AG20443 (cell line): ENCODE measurements at regions not wholly inside any gene's neighbourhood (a gene's known extent, or its start where the extent isn't known, plus 50 kb on each side); places are given as distances from the start of the nearest gene placed in this dataset.
A peak's percentile ranks its signal among the peaks of the same experiment; 100 is the strongest.

ENCODE experiments used
- DNase-seq: peaks from one replicate; pipeline ENCODE4 v3.0.0; 2012; ENCODE audit warnings: low spot score, mixed read lengths

DNA sequence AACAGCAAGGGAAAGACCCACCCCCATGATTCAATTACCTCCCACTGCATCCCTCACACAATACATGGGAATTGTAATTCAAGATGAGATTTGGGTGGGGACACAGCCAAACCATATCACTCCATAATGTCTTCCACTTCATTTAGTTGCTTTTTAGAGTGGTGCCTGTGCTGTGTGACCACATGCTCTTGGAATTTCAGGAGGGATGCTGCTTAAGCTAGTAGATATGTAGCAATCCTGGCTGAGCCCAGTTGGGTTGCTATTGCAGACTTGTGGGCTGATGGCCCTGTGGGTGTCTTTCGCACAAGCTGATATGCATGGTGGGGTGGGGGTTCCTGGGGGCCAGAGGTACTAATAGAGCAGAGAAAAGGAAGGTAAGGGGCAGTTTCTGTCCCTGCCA is 160.4 kb upstream of the SYT6 start:
- DNase-seq: peak; percentile 48

DNA sequence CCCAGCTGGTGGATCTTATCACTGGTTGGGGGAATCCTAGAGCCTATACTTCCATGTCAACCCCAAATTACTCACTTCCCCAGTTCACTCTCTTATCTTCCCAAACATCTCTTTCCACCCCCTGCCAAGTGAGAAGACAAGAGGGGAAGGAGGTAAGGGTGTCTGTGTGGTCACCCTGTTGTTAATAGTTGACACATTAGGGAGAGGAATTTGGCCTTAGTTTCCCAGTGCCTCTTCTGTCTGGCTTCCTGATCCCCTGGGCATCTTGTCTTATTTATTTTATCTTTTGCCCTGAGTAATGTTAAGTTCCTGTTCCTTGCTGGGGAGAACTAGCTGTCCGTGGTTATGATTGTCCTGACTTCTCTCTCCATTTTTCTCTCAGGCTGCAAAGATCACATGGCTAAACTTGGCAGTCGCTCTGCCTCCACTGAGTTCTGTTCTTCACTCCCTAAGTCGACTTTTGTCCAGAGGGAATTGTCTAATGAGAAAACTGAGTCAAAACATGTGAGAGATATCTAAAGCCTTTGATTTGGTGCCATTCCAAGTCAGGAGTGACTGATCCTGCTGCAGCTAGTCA is 157.1 kb upstream of the SYT6 start:
- DNase-seq: peak; percentile 67

DNA sequence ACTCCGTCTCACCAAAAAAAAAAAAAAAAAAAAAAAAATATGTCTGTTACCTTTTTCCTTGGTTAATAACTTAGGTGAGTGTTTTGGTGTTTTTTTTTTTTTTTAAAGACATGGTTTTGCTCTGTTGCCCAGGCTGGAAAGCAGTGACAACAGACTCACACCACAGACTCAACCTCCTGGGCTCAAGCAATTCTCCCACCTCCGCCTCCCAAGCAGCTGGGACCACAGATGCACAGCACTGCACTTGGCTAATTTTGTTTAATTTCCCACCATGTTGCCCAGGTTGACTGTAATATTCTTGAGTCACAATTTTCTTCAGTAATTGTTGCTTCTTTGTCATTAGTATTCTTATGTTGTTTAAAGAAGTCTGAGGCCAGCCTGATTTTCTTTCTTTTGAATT is 149.2 kb upstream of the SYT6 start:
- no peak for DNase-seq

DNA sequence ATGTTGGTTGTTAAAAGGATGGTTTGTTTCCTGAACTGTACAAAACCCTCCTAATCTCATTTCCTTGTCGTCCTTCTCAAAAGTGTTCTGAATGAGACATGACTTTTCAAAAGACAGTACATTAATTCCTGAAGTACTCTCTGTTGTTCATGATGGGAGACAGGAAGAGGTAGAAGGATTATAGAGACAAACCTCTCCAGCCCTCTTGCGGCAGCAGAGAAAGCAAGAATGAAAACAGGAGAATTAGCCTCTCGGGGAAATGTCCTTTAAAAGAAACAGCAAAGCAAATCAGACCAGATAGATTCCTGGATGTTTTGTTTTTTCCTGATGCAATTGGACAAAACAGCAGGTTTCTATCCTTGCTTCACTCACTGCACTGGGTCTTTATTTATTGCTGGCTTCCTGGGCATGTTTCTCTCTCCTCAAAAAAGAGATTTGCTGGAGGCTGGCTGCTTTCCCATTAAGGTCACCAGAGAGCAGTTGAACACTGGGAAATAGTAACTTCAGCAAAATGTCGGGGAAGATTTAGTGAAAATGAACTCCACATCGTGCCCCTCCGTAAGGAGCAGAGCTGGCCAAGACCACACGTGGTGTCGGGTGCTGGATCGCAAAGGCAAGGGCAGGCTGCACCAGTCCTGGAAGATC is 145.8 kb upstream of the SYT6 start:
- no peak for DNase-seq

DNA sequence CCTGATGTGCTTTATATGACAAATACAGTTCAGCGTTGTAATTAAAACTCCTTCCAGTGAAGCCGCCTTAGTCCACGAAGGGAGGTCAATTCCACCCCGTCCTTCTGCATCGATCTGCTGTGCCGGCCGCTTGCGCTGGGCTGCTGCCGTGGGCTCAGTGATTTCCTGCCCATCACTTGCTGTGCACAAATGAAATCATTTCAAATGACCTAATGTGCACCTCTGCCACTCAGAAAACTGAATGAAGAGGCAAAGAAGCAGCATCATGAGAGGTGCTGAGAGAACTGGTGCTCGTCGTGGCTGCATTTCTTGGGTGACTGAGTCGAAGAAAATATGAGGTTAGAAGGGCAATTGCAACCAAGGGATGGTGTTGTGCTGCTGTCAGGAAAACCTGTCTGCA is 144.3 kb upstream of the SYT6 start:
- no peak for DNase-seq

DNA sequence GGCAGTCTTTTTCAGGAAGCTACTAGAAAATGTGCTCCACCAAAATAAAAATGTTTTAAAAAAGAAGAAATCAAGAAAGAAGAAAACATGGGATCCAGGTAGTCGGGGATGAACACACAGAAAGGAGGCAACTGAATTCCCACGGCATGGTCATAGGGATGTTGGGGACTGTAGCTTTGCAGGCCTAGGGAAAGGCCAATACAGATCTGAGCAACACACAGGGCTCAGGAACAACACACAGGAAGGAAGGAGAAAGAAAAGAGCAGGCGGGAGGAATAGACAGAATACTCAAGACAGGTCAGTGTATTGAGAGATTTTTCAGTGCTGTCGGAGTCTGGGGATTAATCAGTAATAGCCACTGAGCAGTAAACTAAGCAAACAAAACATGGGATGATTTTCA is 142.7 kb upstream of the SYT6 start:
- no peak for DNase-seq

DNA sequence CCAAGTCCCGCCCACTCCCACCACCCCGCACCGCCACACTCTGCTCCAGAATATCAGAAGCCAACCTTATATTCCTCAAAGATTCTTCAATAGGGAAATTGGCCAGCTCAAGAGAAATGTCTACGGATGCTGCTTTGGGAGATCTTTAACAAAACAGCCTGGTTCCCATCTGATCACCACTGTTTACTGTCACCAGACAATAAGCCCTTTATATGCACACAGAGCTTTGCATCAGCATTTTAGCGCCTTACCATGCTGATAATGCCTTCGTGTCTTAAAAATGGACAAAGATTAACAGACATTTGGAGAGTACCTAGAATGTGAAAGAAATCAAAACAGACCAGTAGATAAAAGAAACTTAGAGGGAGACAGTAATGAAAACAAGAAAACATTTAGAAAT is 141.7 kb upstream of the SYT6 start:
- no peak for DNase-seq

DNA sequence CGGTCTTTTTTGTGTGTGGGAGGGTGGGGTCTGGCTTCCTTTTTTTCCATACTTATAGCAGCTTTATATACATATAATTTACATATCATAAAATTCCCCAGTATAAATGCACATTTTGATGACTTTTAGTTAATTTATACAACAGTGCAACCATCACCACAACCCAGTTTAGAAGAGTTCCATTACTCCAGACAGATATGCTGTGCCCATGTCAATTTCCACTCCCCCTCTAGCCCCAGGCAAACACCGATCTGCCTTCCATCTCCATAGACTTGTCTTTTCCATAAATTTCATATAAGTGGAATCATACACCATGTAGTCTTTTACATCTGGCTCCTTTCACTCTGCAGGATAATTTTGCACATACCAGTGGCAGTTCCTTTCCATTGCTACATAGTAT is 139.2 kb upstream of the SYT6 start:
- DNase-seq: no peak

DNA sequence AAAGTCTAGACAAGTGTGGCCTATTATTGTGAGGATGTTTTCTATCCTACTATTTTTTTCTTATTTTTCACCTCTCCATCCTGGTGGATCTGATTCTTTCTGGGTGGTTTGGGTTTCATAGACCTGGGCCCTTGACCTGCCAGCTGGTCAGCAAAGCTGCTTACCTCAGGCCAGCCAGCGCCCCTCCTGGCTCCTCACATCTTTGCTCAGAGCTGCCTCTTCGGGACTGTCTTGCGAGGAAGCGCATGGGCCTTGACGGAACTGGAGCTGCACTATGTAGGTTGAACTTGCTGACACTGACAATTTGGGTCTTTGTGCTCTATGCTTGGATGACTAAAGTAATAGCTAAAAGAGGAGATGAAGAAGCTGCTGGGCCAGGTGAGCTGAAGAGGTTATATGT is 138.5 kb upstream of the SYT6 start:
- no peak for DNase-seq

DNA sequence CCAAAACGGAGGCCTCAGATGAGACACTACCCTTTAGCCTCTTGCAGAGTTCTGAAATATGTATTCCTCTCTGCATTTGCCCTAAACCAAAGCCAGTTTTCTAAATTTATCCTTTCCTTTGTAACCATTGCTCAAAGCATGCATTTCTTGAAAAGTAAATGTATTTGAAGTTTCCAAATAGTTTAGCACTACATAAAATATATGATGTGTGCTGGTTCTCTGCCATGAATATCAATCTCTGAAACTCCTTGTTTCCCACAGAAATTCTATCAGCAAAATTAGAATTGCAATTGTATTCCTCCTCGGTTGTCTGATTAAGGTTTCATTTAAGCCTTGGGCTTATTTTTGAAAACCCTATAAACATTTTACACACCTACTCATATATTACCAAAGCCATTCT is 137.1 kb upstream of the SYT6 start:
- no peak for DNase-seq

DNA sequence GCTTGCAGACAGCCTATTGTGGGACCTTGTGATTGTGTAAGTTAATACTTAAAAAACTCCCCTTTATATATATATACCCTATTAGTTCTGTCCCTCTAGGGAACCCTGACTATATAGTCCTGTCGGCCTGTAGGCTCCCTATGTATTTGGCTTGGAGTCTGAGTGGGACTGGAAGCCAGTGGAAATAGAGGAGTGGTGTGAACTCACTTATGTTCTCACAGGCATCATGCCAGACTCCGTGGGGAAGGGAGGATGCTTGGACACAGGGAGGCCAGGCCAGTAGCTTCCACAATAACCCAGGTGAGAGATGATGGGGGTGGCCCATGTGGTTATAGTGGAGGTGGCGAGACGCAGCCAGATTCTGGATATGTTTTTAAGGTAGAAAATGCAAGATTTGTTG is 136.7 kb upstream of the SYT6 start:
- DNase-seq: no peak

DNA sequence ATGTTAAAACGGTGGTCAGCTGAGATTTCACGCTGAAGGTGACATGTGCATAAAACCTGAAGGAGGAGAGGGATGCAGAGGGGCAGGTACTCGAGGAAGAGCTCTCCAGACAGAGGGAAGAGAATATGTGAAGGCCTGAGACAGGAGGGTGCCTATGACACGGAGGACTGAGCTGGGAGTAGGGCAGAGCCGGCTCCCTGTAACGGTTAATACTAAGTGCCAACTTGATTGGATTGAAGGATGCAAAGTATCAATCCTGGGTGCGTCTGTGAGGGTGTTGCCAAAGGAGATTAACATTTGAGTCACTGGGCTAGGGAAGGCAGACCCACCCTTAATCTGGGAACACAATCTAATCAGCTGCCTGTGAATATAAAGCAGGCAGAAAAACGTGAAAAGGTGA is 136.2 kb upstream of the SYT6 start:
- DNase-seq: no peak

DNA sequence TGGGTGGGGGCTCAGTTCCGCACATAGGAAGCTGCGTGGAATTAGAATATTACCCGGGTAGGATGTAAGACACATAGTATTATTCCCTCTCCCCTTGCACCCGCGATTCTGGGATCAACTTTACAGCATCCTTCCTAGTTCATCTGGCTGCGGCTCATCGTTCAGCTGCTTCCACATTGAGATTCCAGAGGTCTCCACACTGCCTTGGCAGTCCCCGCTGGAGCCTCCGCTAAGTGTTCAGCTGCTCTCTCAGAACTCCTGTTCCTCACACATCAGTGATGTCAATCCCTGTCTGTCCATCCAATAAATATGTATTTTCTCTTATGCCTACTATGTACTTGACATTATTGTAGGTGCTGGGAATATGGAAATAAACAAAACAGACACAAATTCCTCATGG is 135.6 kb upstream of the SYT6 start:
- no peak for DNase-seq

DNA sequence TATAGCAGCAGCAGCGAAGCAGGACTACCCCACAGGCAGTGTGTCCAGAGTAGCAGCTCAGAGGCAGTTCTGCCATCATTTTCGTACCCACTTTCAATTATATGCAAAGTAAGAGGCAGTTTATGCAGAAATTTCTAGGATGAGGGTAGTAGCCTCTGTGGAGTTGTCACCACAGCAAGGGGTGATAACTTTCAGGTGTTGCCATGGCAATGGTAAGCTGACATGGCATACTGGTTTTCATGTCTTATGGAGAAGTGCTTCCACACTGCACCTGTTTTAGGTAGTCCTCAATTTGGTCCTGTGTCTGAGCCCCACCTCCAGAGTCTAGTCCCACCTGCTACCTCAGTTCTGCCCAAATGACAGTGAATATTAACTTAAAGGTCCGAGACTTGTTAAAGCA is 133.3 kb upstream of the SYT6 start:
- DNase-seq: no peak

DNA sequence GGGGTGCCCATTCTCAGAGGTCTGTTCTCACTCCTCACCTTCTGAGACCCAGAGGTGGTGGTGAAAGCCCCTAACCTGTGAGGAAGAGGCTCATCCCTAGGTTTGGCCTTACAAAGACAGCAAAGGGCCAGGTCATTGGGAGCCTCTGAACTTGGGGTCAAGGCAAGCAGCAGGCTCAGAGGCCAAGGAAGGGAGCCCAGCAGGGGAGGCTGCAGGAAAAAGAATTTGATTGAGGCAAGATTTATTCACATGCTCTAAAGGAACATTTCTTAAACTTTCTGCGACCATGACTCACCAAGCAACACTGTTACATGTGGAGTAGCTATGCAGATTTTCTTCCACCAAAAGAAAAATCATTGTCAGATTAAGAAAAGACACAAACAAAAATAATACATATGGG is 132.5 kb upstream of the SYT6 start:
- DNase-seq: peak; percentile 52

DNA sequence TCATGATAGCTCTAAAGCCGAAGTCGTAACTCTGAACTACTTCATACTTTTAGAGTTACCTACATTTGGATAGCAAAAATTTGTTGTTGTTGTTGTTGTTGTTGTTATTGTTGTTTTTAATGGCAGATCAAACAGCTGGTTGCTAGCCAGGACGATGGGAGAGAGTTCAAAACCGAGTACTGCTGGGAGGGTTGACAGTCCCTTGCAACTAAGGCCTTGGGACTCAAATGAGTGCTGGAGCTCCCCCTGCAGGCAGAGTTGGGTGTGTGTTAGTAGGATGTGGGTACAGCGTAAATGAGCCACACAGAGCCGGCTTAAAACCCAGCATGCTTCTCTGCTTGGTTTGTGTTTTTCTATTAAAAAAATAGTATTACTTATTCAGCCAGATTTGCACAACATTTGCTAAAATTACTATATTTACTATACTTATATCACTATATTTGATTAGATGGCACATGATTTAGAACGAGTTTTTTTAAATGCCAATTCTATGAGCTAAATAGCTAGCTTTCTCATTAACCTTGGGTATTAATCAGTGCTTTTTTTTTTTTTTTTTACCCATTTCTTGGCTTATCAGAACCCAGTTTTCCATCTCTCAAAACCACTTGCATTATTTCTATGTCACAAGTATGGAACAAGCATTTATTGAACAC is 129.2 kb upstream of the SYT6 start:
- DNase-seq: peak; percentile 93

DNA sequence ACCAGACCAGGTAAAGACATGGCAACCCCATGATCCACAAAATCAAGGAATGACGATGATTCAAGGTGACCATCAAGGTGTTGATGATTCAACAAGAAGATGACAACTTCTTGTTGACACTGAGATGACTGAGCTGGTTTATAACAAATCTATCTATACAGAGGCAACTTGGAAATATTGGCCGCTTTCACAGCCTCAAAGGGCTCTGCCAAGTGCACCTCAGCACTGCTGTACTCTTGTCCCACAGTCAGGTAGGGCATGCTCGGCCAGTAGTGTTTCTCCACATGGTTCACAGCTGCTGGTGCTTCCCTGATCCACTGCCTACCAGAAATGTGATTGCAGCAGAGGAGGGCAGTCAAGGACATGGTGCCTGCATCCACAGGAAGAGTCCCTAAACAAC is 125.2 kb upstream of the SYT6 start:
- no peak for DNase-seq

DNA sequence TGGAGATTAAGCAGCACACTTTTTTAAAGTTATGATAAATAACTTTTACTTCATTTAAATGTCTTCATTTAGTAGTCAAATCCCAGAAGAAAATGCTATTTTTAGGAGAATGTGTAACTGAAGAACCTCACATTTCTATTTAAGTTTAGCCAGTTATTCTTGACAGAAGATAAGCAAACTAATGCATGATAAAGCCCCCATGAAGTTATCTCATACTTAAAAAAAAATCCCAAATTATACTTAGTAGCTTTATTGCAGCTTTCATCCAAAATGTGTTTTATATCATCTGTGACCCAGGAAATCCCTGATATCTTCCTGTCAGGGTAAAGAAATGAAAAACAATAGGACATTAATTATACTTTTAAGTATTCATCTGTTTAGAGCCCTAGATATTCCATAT is 124.8 kb upstream of the SYT6 start:
- no peak for DNase-seq

DNA sequence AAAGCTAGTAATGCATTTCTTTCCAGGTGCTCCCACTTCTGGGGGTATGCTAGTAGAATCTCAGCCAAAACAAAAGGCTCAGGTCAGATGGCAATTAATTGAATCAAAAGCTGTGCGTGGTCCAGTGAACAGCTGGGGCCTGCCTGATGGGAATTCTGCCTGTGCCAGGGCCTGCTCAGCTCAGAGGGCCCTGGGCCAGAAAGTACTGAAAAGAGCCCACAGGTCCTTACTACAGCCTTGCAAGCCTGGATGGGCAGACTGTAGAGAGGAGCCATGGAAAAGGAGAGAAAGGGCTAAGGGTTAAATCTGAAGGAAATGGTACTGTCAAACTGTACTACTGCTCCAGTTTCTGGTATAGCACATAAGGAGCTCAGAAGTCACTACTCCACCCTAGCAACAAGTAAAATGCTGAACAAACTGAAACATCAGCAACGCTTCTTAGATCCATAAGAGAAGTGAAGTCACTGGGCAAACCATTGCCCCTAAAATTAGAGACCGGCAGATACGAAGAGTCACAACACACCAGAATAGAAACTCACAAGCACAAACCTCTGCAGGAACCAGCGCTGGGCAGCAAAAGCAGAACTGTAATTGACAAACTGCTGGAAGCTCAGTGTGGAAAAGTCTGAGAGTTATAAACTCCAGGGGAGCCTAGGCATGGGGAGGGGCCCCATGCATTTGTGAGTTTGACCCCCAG is 121.1 kb upstream of the SYT6 start:
- no peak for DNase-seq

DNA sequence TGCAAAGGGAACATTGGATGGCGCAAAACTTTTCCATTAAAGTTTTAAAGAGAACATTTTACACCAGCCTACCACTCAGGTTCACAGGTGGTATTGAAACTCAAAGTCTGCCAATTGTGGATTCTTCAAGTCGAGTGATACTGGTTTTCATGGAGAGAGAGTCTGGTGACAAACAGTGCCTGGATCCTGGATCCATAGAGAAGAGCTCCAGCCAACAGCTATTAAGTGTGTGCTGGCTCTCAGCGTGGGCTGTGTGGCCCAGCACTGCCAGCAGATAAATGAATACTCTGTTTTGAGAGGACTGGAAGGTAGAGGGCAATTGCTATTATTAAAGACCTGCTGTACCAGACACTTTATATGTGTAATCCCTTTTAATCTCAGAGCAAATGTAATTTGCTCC is 118.9 kb upstream of the SYT6 start:
- no peak for DNase-seq

DNA sequence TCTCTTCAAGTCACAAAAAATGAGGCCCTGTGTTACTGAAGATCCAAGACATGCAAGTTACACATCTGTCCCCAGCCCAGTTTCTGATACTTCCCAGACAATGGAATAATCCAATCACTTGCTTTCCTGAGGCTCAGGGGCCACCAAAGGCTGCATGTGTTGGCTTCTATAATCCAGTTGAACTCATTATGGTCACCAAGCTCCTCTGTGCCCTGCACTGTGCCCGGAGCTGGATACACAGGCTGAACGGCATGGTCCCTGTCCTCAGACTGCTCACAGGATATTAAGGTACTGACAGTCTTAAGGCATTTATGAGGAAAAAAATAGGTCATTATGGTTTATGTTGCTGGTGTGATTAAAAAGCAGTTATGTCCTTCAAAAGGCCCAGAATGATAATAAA is 117.0 kb upstream of the SYT6 start:
- no peak for DNase-seq

DNA sequence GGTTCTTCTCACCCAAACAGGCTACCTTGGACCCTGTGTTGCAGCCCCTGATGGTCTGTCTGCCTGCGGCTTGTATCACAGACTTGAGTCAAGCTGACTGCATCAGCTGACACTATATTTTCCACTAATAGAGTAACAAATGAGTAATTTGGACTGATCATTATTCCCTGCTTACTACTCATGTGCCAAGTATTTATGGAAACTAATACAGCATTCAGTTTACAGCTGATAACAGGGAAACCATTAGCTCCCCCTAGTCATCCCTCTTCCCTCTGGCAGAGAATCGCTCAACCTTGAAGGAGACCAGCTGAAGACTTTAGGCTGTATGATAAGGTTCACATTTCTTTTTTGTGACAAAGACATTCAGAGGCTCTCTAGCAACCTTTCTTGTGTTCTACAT is 116.6 kb upstream of the SYT6 start:
- DNase-seq: no peak

DNA sequence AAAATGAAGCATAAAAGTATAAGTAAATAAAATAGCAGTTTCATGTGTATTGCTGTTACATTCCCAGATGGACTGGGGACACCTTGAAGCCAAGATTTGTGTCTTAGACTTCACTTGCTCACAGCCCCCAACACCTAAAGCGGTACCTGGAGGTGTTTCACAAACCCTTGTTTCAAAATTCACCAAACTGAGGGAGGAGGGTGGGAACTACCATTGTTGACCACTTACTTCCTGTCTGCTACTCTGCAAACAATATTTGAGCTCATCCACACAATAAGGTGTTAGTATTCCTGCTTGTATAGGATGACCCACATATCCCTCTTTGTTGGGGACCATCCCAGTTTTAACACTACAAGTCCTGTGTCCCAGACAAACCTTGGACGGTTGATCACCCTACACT is 115.9 kb upstream of the SYT6 start:
- DNase-seq: no peak
